H1 (cell line): ENCODE measurements at regions not wholly inside any gene's neighbourhood (a gene's known extent, or its start where the extent isn't known, plus 50 kb on each side); places are given as distances from the start of the nearest gene placed in this dataset.

Source experiments
- CTCF ChIA-PET: fragments of 300-600 bp; sonication (Branson Sonifier 250); formaldehyde crosslinking; loops from one replicate; lab custom pipeline; 2021; ENCODE audit not compliant: partially characterized antibody; lab: Charles Lee
- POLR2A ChIA-PET: fragments of 300-600 bp; sonication (Branson Sonifier 250); formaldehyde crosslinking; loops from one replicate; lab custom pipeline; 2021; ENCODE audit warnings: inconsistent platforms; ENCODE audit not compliant: partially characterized antibody; lab: Charles Lee
- DNase-seq, 2 experiments: peaks; one replicate each; pipeline versions ENCODE4 v3.0.0 to v3.0.0-alpha.2; 2010 to 2022; ENCODE audit warnings: low spot score in 2 of 2, low read depth in 1 of 2, mixed read lengths in 1 of 2
- FAIRE-seq: peaks from 2 replicates; lab custom pipeline; 2011; peaks lifted over from hg19 to GRCh38; lab: Jason Lieb, UNC
- H2AFZ ChIP-seq: 2 replicates; pipeline ENCODE4 v1.8.1; 2012; ENCODE audit warnings: low read length, inconsistent platforms
- H2AK5ac ChIP-seq: 2 replicates; pipeline ENCODE4 v1.6.1; 2013; ENCODE audit warnings: low read depth, low read length
- H2BK120ac ChIP-seq: replicated peaks from 2 replicates; pipeline ENCODE3; 2013; ENCODE audit warnings: low read depth, low read length, inconsistent platforms
- H2BK12ac ChIP-seq: 2 replicates; pipeline ENCODE4 v1.6.1; 2013; ENCODE audit warnings: low read depth, low read length
- H2BK15ac ChIP-seq: 2 replicates; pipeline ENCODE4 v1.6.1; 2013; ENCODE audit warnings: low read length
- H2BK20ac ChIP-seq: 2 replicates; pipeline ENCODE4 v1.6.1; 2013; ENCODE audit warnings: low read length
- H2BK5ac ChIP-seq: 2 replicates; pipeline ENCODE4 v1.6.1; 2013; ENCODE audit warnings: low read depth, low read length
- H3K14ac ChIP-seq: 2 replicates; pipeline ENCODE4 v1.6.1; 2013; ENCODE audit warnings: inconsistent platforms; ENCODE audit not compliant: insufficient read length
- H3K18ac ChIP-seq: 2 replicates; pipeline ENCODE4 v1.6.1; 2013; ENCODE audit warnings: low read length; ENCODE audit errors: extremely low read depth
- H3K23ac ChIP-seq: 2 replicates; pipeline ENCODE4 v1.6.1; 2013; ENCODE audit warnings: inconsistent platforms; ENCODE audit not compliant: insufficient read length
- H3K23me2 ChIP-seq: 2 replicates; pipeline ENCODE4 v1.6.1; 2013; ENCODE audit warnings: low read depth, low read length
- H3K27ac ChIP-seq: 2 replicates; pipeline ENCODE4 v1.6.1; 2011; ENCODE audit warnings: low read depth, low read length, inconsistent platforms
- H3K27me3 ChIP-seq, 4 experiments: replicated peaks in 1 of 4; 1 replicate in 1 of 4; 2 replicates in 3 of 4; pipeline versions ENCODE4 v1.6.1 to v1.8.1; 2011 to 2013; ENCODE audit warnings: low read length in 3 of 4, mild to moderate bottlenecking in 3 of 4, inconsistent platforms in 2 of 4, mixed read lengths in 2 of 4, moderate library complexity in 1 of 4; ENCODE audit not compliant: control insufficient read depth in 3 of 4, insufficient read depth in 3 of 4; ENCODE audit errors: extremely low read depth in 1 of 4
- H3K36me3 ChIP-seq, 4 experiments: 2 replicates each; pipeline versions ENCODE4 v1.6.1 to v1.8.1; 2011 to 2013; ENCODE audit warnings: mild to moderate bottlenecking in 4 of 4, low read length in 3 of 4, moderate library complexity in 2 of 4, control low read depth in 1 of 4, inconsistent platforms in 1 of 4; ENCODE audit not compliant: insufficient read depth in 4 of 4, control insufficient read depth in 2 of 4
- H3K4ac ChIP-seq: replicated peaks from 2 replicates; pipeline ENCODE3; 2013; ENCODE audit warnings: low read length, low read depth, mixed read lengths, inconsistent platforms; ENCODE audit not compliant: insufficient read length
- H3K4me1 ChIP-seq, 4 experiments: replicated peaks in 1 of 4; 1 replicate in 1 of 4; 2 replicates in 3 of 4; pipeline versions ENCODE4 v1.6.1 to v1.8.1; 2011 to 2013; ENCODE audit warnings: low read length in 3 of 4, inconsistent platforms in 2 of 4, mixed read lengths in 1 of 4; ENCODE audit not compliant: insufficient read depth in 4 of 4, control insufficient read depth in 3 of 4
- H3K4me2 ChIP-seq, 2 experiments: 2 replicates each; pipeline versions ENCODE4 v1.6.1 to v1.8.1; 2011 to 2013; ENCODE audit warnings: low read depth in 2 of 2, low read length in 2 of 2, control low read depth in 1 of 2, inconsistent platforms in 1 of 2, mild to moderate bottlenecking in 1 of 2; ENCODE audit not compliant: insufficient read depth in 1 of 2
- H3K4me3 ChIP-seq, 4 experiments: fragments of 200-600, 300-600 bp in 1 of 4; sonication (generic), shearing (Covaris generic), sonication (Bioruptor Twin) in 1 of 4; 2 replicates each; pipeline versions ENCODE4 v1.5.1 to v1.8.1; 2011 to 2016; ENCODE audit warnings: low read length in 4 of 4, low read depth in 3 of 4, control low read depth in 2 of 4, inconsistent platforms in 2 of 4, mild to moderate bottlenecking in 2 of 4, mixed read lengths in 1 of 4, moderate library complexity in 1 of 4; ENCODE audit not compliant: insufficient read depth in 2 of 4; ENCODE audit errors: extremely low read depth in 1 of 4
- H3K56ac ChIP-seq: replicated peaks from 2 replicates; pipeline ENCODE3; 2013; ENCODE audit warnings: low read depth, mild to moderate bottlenecking, mixed read lengths, low read length, inconsistent platforms; ENCODE audit not compliant: insufficient read length
- H3K79me1 ChIP-seq: 2 replicates; pipeline ENCODE4 v1.6.1; 2013; ENCODE audit warnings: low read depth, low read length, control low read depth
- H3K79me2 ChIP-seq, 2 experiments: 2 replicates each; pipeline versions ENCODE4 v1.6.1 to v1.8.1; 2012 to 2013; ENCODE audit warnings: low read length in 2 of 2, mild to moderate bottlenecking in 2 of 2, inconsistent platforms in 1 of 2; ENCODE audit not compliant: insufficient read depth in 2 of 2, control insufficient read depth in 1 of 2
- H3K9ac ChIP-seq, 4 experiments: replicated peaks in 1 of 4; 1 replicate in 1 of 4; 2 replicates in 3 of 4; pipeline versions ENCODE4 v1.6.1 to v1.8.1; 2011 to 2013; ENCODE audit warnings: low read depth in 3 of 4, low read length in 3 of 4, control low read depth in 2 of 4, mild to moderate bottlenecking in 2 of 4, moderate library complexity in 2 of 4, inconsistent platforms in 1 of 4; ENCODE audit errors: extremely low read depth in 1 of 4
- H3K9me3 ChIP-seq, 2 experiments: 2 replicates each; pipeline versions ENCODE4 v1.6.1 to v1.8.1; 2012 to 2013; ENCODE audit warnings: mild to moderate bottlenecking in 2 of 2, moderate library complexity in 2 of 2, control low read depth in 1 of 2, inconsistent platforms in 1 of 2, low read depth in 1 of 2, low read length in 1 of 2, mixed read lengths in 1 of 2; ENCODE audit not compliant: insufficient read depth in 2 of 2
- H4K20me1 ChIP-seq, 2 experiments: replicated peaks in 1 of 2; 2 replicates each; pipeline versions ENCODE3 to v1.8.1; 2011 to 2013; ENCODE audit warnings: inconsistent platforms in 2 of 2, low read length in 2 of 2, mild to moderate bottlenecking in 1 of 2; ENCODE audit not compliant: insufficient read depth in 2 of 2, control insufficient read depth in 1 of 2
- H4K5ac ChIP-seq: 2 replicates; pipeline ENCODE4 v1.6.1; 2013; ENCODE audit warnings: low read length, low read depth, mixed read lengths, inconsistent platforms; ENCODE audit not compliant: insufficient read length
- H4K8ac ChIP-seq: 2 replicates; pipeline ENCODE4 v1.8.0; 2013; ENCODE audit warnings: mild to moderate bottlenecking, moderate library complexity, low read length, inconsistent platforms; ENCODE audit not compliant: insufficient read depth; ENCODE audit errors: extremely low read depth
- H4K91ac ChIP-seq: replicated peaks from 2 replicates; pipeline ENCODE3; 2013; ENCODE audit warnings: low read length, mixed read lengths, inconsistent platforms; ENCODE audit not compliant: insufficient read length
- CHD1 ChIP-seq: IDR thresholded peaks from 2 replicates; pipeline ENCODE4 v1.6.1; 2012; ENCODE audit warnings: low read depth, low read length, improper control_type of control experiment
- KDM4A ChIP-seq: IDR thresholded peaks from one replicate; pipeline ENCODE4 v1.7.1; 2012; ENCODE audit warnings: low read depth, mild to moderate bottlenecking, moderate library complexity, low read length, inconsistent platforms; ENCODE audit not compliant: severe bottlenecking
- POLR2AphosphoS5 ChIP-seq: IDR thresholded peaks from 2 replicates; pipeline ENCODE4 v1.6.1; 2011; ENCODE audit warnings: low read depth, low read length
- SP2 ChIP-seq: IDR thresholded peaks from 2 replicates; pipeline ENCODE4 v1.6.1; 2012; ENCODE audit warnings: mild to moderate bottlenecking, low read length, inconsistent platforms

- Histone ChIP-seq H3K79me1 (no peaks in the 10 kb centered on the region), H3K14ac (no peak overlapping the region), H3K4ac (no peak overlapping the region), H2BK120ac (no peak overlapping the region), H3K4me3 (no peak overlapping the region), H3K23me2 (no peaks in the 10 kb centered on the region), H2AFZ (no peak overlapping the region), H3K23ac (no peak overlapping the region), H4K5ac (no peak overlapping the region), H2BK20ac (no peak overlapping the region), H3K4me1 (no peaks in the 10 kb centered on the region), H3K56ac (no peak overlapping the region), H4K20me1 (no peaks in the 10 kb centered on the region), H3K27me3 (no peaks in the 10 kb centered on the region), H3K18ac (no peak overlapping the region), H4K91ac (no peak overlapping the region), H4K8ac (no peak overlapping the region), H2AK5ac (no peak overlapping the region), H2BK12ac (0 out of 2 replicates have a peak overlapping the region, but pooled peaks have one; percentile 6), H3K9me3 (0 out of 4 replicates have a peak, but pooled peaks cover 0 to 3% of the 10 kb centered on the region in 2 experiments), H3K27ac (no peak overlapping the region), H3K79me2 (no peaks in the 10 kb centered on the region), H3K9ac (no peak overlapping the region), H2BK5ac (no peak overlapping the region), H2BK15ac (no peak overlapping the region), H3K4me2 (no peak overlapping the region), H3K36me3 (no peaks in the 10 kb centered on the region)
- no peak for FAIRE-seq
- TF ChIP-seq KDM4A (no peak), POLR2AphosphoS5 (no peak), CHD1 (no peak), SP2 (no peak)
- CTCF ChIA-PET, result interaction anchor here (1.1 kb wide), 1 partner anchor 111 kb away, joined by 3 read pairs; no protein-coding TSS in a partner anchor
- POLR2A ChIA-PET, result no interaction called here
- DNase-seq, result no peak
Observed at GRCh38 chr2:118650327-118650726, 197.1 kb downstream of the EN1 start.
